CD4-positive, alpha-beta T cell (primary cell): ENCODE measurements at regions not wholly inside any gene's neighbourhood (a gene's known extent, or its start where the extent isn't known, plus 50 kb on each side); places are given as distances from the start of the nearest gene placed in this dataset.

Experiments used
- ATAC-seq: fragments of 200-7000 bp; cut with Tn5 transposase; one replicate; pipeline ENCODE4 v1.10.0; 2022; ENCODE audit warnings: mild to moderate bottlenecking; ENCODE audit not compliant: poor library complexity
- CTCF ChIA-PET: fragments of 350-600 bp; sonication (Branson Sonifier 250); formaldehyde crosslinking; loops from one replicate; lab custom pipeline; 2021; ENCODE audit warnings: antibody characterized with exemption, inconsistent platforms; lab: Charles Lee
- POLR2A ChIA-PET: fragments of 350-600 bp; sonication (Branson Sonifier 250); formaldehyde crosslinking; loops from one replicate; lab custom pipeline; 2021; ENCODE audit warnings: antibody characterized with exemption, inconsistent platforms; lab: Charles Lee
- DNase-seq, 14 experiments: peaks; one replicate each; pipeline ENCODE4 v3.0.0-alpha.2; 2013 to 2020; ENCODE audit warnings: mixed read lengths in 2 of 14
- H3K27ac ChIP-seq, 2 donors: one replicate each; pipeline versions ENCODE4 v1.5.1 to v1.7.0; 2013; ENCODE audit warnings: low read length in 2 of 2, low read depth in 1 of 2, mild to moderate bottlenecking in 1 of 2
- H3K27me3 ChIP-seq, 2 experiments: 1 replicate in 1 of 2; 2 replicates in 1 of 2; pipeline versions ENCODE4 v1.6.1 to v1.7.0; 2013; ENCODE audit warnings: low read length in 2 of 2, control low read depth in 1 of 2, mild to moderate bottlenecking in 1 of 2, moderate library complexity in 1 of 2; ENCODE audit not compliant: insufficient read depth in 2 of 2, control insufficient read depth in 1 of 2
- H3K36me3 ChIP-seq: one replicate; pipeline ENCODE4 v1.6.1; 2013; ENCODE audit warnings: low read length, control low read depth; ENCODE audit not compliant: insufficient read depth
- H3K4me1 ChIP-seq: one replicate; pipeline ENCODE4 v1.6.1; 2013; ENCODE audit warnings: low read length, control low read depth; ENCODE audit not compliant: insufficient read depth
- H3K4me3 ChIP-seq: one replicate; pipeline ENCODE4 v1.5.1; 2013; ENCODE audit warnings: mild to moderate bottlenecking, low read length, moderate library complexity
- H3K9me3 ChIP-seq, 2 experiments: 1 replicate in 1 of 2; 2 replicates in 1 of 2; pipeline versions ENCODE4 v1.6.1 to v1.7.0; 2013; ENCODE audit warnings: low read length in 2 of 2, mild to moderate bottlenecking in 2 of 2, control low read depth in 1 of 2, moderate library complexity in 1 of 2; ENCODE audit not compliant: control insufficient read depth in 1 of 2, insufficient read depth in 1 of 2
- H3K27ac Mint-ChIP-seq: one replicate; pipeline ENCODE4 v1.8.0; 2020; ENCODE audit warnings: mixed read lengths
- H3K27me3 Mint-ChIP-seq: one replicate; pipeline ENCODE4 v1.8.0; 2021; ENCODE audit warnings: mixed read lengths
- H3K36me3 Mint-ChIP-seq: one replicate; pipeline ENCODE4 v1.8.0; 2021; ENCODE audit warnings: low read depth, mixed read lengths
- H3K4me1 Mint-ChIP-seq: one replicate; pipeline ENCODE4 v1.8.0; 2021; ENCODE audit warnings: low read depth, mixed read lengths
- H3K4me3 Mint-ChIP-seq: one replicate; pipeline ENCODE4 v1.8.0; 2020; ENCODE audit warnings: mild to moderate bottlenecking, mixed read lengths
- H3K9me3 Mint-ChIP-seq: one replicate; pipeline ENCODE4 v1.8.0; 2020; ENCODE audit warnings: mixed read lengths
- intact Hi-C, 2 experiments: fragments of 100-400 bp; cut with DNase I in 1 of 2; cut with micrococcal nuclease in 1 of 2; formaldehyde crosslinking; loops; one replicate each; pipeline versions ENCODE4 v1.15.1 to v1.9.0; 2023 to 2025; cut with DNase I, micrococcal nuclease
- TF ChIP-seq, protein P1 (sequence below): fragments of 200-600 bp; IDR thresholded peaks from one replicate; pipeline ENCODE4 v1.8.0; 2022; ENCODE audit warnings: antibody characterized with exemption, mild to moderate bottlenecking

DNA sequence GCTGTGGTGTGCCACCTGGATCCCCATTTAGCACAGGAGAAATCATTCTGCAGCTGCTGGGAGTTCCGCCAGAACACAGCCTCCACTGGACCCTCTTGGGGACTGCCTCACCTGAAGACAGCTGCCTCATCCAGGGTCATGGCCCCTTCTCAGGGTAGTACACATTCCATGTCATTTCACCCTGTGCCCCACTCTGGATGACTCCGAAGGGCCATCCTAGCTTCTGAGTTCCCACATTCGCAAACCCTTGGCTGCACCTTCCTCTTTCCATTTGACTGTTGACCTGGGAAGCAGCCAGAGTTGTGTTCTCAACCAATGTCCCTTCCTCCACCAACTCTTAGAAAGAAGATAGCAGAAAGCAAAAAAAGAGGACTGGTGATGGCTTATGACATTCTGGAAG lies 125.6 kb upstream of the TBX20 start:
- ChIA-PET CTCF (no interaction called here), POLR2A (no interaction called here)
- Histone ChIP-seq H3K36me3 (no peaks in the 10 kb centered on the region), H3K4me1 (no peaks in the 10 kb centered on the region), H3K27ac (no peak overlapping the region), H3K4me3 (no peak overlapping the region), H3K9me3 (peaks cover 0 to 9% of the 10 kb centered on the region in 2 experiments), H3K27me3 (peaks cover 0 to 3% of the 10 kb centered on the region in 2 experiments)
- no peak for ATAC-seq
- no peaks in the 10 kb centered on the region for H3K36me3 Mint-ChIP-seq
- no peaks in the 10 kb centered on the region for H3K9me3 Mint-ChIP-seq
- no peaks in the 10 kb centered on the region for H3K4me1 Mint-ChIP-seq
- peaks cover 41% of the 10 kb centered on the region for H3K27me3 Mint-ChIP-seq
- intact Hi-C loops = no loop called here
- TF ChIP-seq, protein P1, sequence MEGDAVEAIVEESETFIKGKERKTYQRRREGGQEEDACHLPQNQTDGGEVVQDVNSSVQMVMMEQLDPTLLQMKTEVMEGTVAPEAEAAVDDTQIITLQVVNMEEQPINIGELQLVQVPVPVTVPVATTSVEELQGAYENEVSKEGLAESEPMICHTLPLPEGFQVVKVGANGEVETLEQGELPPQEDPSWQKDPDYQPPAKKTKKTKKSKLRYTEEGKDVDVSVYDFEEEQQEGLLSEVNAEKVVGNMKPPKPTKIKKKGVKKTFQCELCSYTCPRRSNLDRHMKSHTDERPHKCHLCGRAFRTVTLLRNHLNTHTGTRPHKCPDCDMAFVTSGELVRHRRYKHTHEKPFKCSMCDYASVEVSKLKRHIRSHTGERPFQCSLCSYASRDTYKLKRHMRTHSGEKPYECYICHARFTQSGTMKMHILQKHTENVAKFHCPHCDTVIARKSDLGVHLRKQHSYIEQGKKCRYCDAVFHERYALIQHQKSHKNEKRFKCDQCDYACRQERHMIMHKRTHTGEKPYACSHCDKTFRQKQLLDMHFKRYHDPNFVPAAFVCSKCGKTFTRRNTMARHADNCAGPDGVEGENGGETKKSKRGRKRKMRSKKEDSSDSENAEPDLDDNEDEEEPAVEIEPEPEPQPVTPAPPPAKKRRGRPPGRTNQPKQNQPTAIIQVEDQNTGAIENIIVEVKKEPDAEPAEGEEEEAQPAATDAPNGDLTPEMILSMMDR = no peak
- H3K27ac Mint-ChIP-seq = no peak overlapping the region
- peak in 1 of 14 experiments; percentile 3 for DNase-seq
- H3K4me3 Mint-ChIP-seq = no peak overlapping the region

DNA sequence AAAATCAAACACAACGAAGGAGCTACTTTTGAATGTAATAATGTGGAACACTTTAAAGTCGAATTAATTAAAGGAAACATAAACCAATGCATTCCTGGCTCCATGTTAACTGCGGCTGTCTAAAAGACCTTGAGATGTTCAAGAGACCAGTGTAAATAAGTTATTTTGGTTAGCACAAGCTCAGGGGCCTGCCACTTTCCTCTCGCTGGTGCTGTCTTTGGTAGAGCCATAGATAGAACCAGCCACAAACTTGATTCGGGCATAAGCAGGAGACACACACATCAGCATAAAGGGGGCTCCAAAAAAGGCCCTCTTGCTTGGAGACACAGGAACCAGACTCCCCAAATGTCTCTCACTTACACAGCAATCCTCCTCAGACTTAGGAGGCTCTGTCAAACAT lies 121.6 kb upstream of the TBX20 start:
- Histone ChIP-seq H3K4me3 (no peak overlapping the region), H3K27ac (no peak overlapping the region), H3K36me3 (no peaks in the 10 kb centered on the region), H3K4me1 (no peaks in the 10 kb centered on the region), H3K9me3 (peaks cover 0 to 11% of the 10 kb centered on the region in 2 experiments), H3K27me3 (peaks cover 0 to 3% of the 10 kb centered on the region in 2 experiments)
- TF ChIP-seq, protein P1 = no peak
- ChIA-PET CTCF (no interaction called here), POLR2A (no interaction called here)
- H3K9me3 Mint-ChIP-seq = no peaks in the 10 kb centered on the region
- no peak for DNase-seq
- intact Hi-C loops = no loop called here
- no peak overlapping the region for H3K27ac Mint-ChIP-seq
- no peaks in the 10 kb centered on the region for H3K36me3 Mint-ChIP-seq
- no peaks in the 10 kb centered on the region for H3K4me1 Mint-ChIP-seq
- no peak overlapping the region for H3K4me3 Mint-ChIP-seq
- ATAC-seq = no peak
- H3K27me3 Mint-ChIP-seq = peaks cover 35% of the 10 kb centered on the region

DNA sequence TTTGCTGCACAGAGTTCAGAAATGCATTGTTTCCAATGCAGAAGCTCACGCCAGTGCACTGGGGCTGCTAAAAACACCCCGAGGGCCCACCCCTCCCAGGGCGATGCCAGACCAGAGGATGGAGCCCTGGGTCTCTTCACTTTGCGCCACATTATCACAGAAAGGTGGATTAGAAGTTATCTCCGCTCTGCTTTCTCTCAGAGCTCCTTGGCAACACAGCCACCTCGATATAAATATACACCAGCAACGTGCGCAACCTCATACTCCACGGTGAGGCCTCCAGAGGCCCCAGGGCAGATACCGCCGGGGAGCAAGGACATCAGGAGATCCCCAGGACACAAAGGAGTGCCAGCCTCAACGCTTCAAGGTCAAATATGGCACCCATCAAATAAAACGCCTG lies 121.0 kb upstream of the TBX20 start:
- H3K27ac ChIP-seq = no peak overlapping the region
- intact Hi-C loops = no loop called here
- H3K4me3 Mint-ChIP-seq = no peak overlapping the region
- peaks cover 33% of the 10 kb centered on the region for H3K27me3 Mint-ChIP-seq
- DNase-seq = no peak
- no peak overlapping the region for H3K4me3 ChIP-seq
- H3K4me1 Mint-ChIP-seq = no peaks in the 10 kb centered on the region
- H3K27me3 ChIP-seq = peaks cover 0 to 3% of the 10 kb centered on the region in 2 experiments
- H3K9me3 Mint-ChIP-seq = no peaks in the 10 kb centered on the region
- peaks cover 0 to 11% of the 10 kb centered on the region in 2 experiments for H3K9me3 ChIP-seq
- no peak overlapping the region for H3K27ac Mint-ChIP-seq
- TF ChIP-seq, protein P1 = no peak
- no peaks in the 10 kb centered on the region for H3K4me1 ChIP-seq
- H3K36me3 Mint-ChIP-seq = no peaks in the 10 kb centered on the region
- ChIA-PET CTCF (no interaction called here), POLR2A (no interaction called here)
- no peaks in the 10 kb centered on the region for H3K36me3 ChIP-seq
- ATAC-seq = no peak
